C4-2B (cell line): ENCODE measurements at regions not wholly inside any gene's neighbourhood (a gene's known extent, or its start where the extent isn't known, plus 50 kb on each side); places are given as distances from the start of the nearest gene placed in this dataset.

ENCODE experiments used
- H3K27ac ChIP-seq: fragments of 450-650 bp; 2 replicates; pipeline ENCODE4 v1.5.1; 2017
- CTCF ChIP-seq: fragments of 450-650 bp; conservative IDR thresholded peaks from 2 replicates; pipeline ENCODE4 v1.5.1; 2017; ENCODE audit warnings: mild to moderate bottlenecking
- ZFX ChIP-seq: fragments of 450-650 bp; IDR thresholded peaks from 2 replicates; pipeline ENCODE4 v1.6.1; 2017

- H3K27ac ChIP-seq: no peak overlapping the region
- no peak for TF ChIP-seq CTCF
Measured at GRCh38 chr14:82055515-82056115, 522.0 kb upstream of the SEL1L start.

- no peak overlapping the region for H3K27ac ChIP-seq
- TF ChIP-seq ZFX (no peak), CTCF (no peak)
Measured at GRCh38 chr14:82060219-82060618, 526.6 kb upstream of the SEL1L start.

- no peak for TF ChIP-seq CTCF
- no peak for TF ChIP-seq ZFX
Measured at GRCh38 chr14:82067221-82067875, 533.7 kb upstream of the SEL1L start.

GRCh38 chr14:82070040-82070439 lies 536.4 kb upstream of the SEL1L start:
- TF ChIP-seq ZFX (no peak), CTCF (no peak)
- no peak overlapping the region for H3K27ac ChIP-seq

More at GRCh38 chr14:82067221-82067875, 533.7 kb upstream of the SEL1L start:
- no peak overlapping the region for H3K27ac ChIP-seq

GRCh38 chr14:82070753-82071152 lies 537.1 kb upstream of the SEL1L start:
- no peak for TF ChIP-seq ZFX
- no peak for TF ChIP-seq CTCF
- no peak overlapping the region for H3K27ac ChIP-seq

GRCh38 chr14:82073547-82073946 lies 539.9 kb upstream of the SEL1L start:
- H3K27ac ChIP-seq: no peak overlapping the region
- TF ChIP-seq ZFX (no peak), CTCF (no peak)

GRCh38 chr14:82075566-82075965 lies 541.9 kb upstream of the SEL1L start:
- no peak overlapping the region for H3K27ac ChIP-seq
- no peak for TF ChIP-seq ZFX
- no peak for TF ChIP-seq CTCF
